HG03196 (cell line): ENCODE measurements at regions not wholly inside any gene's neighbourhood (a gene's known extent, or its start where the extent isn't known, plus 50 kb on each side); places are given as distances from the start of the nearest gene placed in this dataset.
A peak's percentile ranks its signal among the peaks of the same experiment; 100 is the strongest.

Experiments
- ATAC-seq: cut with Tn5 transposase; IDR thresholded peaks from one replicate; pipeline ENCODE4 v1.9.1; 2021; ENCODE audit not compliant: unreplicated experiment

- ATAC-seq: no peak
Observed at GRCh38 chr12:93173178-93173957, 204.4 kb upstream of the NUDT4 start.

GRCh38 chr12:93174048-93174447, 203.7 kb upstream of the NUDT4 start:
- no peak for ATAC-seq

GRCh38 chr12:93174473-93174872, 203.3 kb upstream of the NUDT4 start:
- no peak for ATAC-seq

- no peak for ATAC-seq
Observed at GRCh38 chr12:93176165-93176564, 201.6 kb upstream of the NUDT4 start.

GRCh38 chr12:93176610-93177126, 201.1 kb upstream of the NUDT4 start:
- ATAC-seq: no peak

GRCh38 chr12:93177208-93178153, 200.2 kb upstream of the NUDT4 start:
- no peak for ATAC-seq

- ATAC-seq: no peak
Observed at GRCh38 chr12:93178154-93178878, 199.4 kb upstream of the NUDT4 start.

- no peak for ATAC-seq
Observed at GRCh38 chr12:93179792-93180191, 197.9 kb upstream of the NUDT4 start.

GRCh38 chr12:93180566-93180965, 197.2 kb upstream of the NUDT4 start:
- ATAC-seq: no peak

- no peak for ATAC-seq
Observed at GRCh38 chr12:93181409-93181965, 196.2 kb upstream of the NUDT4 start.

- ATAC-seq: peak; percentile 65
Observed at GRCh38 chr12:93183940-93184671, 193.6 kb upstream of the NUDT4 start.

GRCh38 chr12:93184672-93185368, 192.9 kb upstream of the NUDT4 start:
- ATAC-seq: no peak

- no peak for ATAC-seq
Observed at GRCh38 chr12:93185369-93185741, 192.4 kb upstream of the NUDT4 start.

- no peak for ATAC-seq
Observed at GRCh38 chr12:93186131-93186530, 191.6 kb upstream of the NUDT4 start.

- ATAC-seq: no peak
Observed at GRCh38 chr12:93186621-93187020, 191.1 kb upstream of the NUDT4 start.

GRCh38 chr12:93191423-93191822, 186.3 kb upstream of the NUDT4 start:
- ATAC-seq: no peak

GRCh38 chr12:93191956-93192355, 185.8 kb upstream of the NUDT4 start:
- no peak for ATAC-seq

- ATAC-seq: no peak
Observed at GRCh38 chr12:93192878-93193277, 184.8 kb upstream of the NUDT4 start.

- no peak for ATAC-seq
Observed at GRCh38 chr12:93195511-93195910, 182.2 kb upstream of the NUDT4 start.
